ENCODE measurements at regions not wholly inside any gene's neighbourhood (a gene's known extent, or its start where the extent isn't known, plus 50 kb on each side); places are given as distances from the start of the nearest gene placed in this dataset.
"Not testable (repeated sequence)": the region's sequence is repeated elsewhere in the genome, so short reads cannot be mapped to it uniquely, and the experiment has no call there.

DNA sequence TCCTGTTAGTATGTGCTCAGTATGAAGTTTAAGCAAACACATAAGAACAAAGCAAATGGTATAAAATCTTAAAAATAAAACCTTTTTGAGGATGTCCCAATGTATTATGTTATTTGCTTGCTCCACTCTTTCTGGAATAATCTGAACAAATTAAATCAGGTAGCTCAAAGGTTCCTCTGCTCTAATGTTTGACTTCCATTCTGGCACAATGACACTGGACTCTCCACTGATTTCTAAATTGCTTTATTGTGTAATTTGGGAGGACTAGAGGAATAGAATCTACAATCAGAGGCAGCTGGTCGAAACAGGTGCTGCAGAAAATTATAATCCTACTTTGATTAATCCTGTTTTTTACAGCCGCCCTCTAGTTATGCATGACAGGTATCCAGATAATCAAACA lies 523.7 kb upstream of the FOXG1 start:
- FAIRE-seq: peak; percentile 78
- TF ChIP-seq, protein P1, sequence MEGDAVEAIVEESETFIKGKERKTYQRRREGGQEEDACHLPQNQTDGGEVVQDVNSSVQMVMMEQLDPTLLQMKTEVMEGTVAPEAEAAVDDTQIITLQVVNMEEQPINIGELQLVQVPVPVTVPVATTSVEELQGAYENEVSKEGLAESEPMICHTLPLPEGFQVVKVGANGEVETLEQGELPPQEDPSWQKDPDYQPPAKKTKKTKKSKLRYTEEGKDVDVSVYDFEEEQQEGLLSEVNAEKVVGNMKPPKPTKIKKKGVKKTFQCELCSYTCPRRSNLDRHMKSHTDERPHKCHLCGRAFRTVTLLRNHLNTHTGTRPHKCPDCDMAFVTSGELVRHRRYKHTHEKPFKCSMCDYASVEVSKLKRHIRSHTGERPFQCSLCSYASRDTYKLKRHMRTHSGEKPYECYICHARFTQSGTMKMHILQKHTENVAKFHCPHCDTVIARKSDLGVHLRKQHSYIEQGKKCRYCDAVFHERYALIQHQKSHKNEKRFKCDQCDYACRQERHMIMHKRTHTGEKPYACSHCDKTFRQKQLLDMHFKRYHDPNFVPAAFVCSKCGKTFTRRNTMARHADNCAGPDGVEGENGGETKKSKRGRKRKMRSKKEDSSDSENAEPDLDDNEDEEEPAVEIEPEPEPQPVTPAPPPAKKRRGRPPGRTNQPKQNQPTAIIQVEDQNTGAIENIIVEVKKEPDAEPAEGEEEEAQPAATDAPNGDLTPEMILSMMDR (IDR thresholded peaks at IDR 0.05; ENCODE audit: insufficient read depth, missing control alignments): no peak
- DNase-seq (ENCODE audit: insufficient read length, low spot score): no peak

DNA sequence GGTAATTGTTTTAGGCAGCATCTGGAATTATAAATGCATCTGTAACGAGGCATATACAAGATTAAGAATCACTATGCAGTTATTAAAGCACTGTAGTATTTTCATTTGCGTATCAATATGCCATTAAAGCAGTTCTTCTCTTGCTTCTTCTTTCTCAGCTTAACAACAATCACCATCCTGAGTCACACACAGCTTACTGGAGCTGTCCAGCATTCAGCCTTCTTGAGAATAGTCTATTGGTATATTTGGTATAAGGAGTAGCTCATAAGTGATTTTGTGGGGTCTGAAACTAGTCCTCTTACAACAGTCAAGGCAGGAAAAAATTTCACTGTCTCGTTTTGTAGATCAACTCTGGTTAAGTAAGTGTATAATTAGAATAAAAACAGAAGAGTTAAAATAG lies 523.0 kb upstream of the FOXG1 start:
- DNase-seq (ENCODE audit: insufficient read length, low spot score): no peak
- FAIRE-seq: peak; percentile 61
- TF ChIP-seq, protein P1 (IDR thresholded peaks at IDR 0.05; ENCODE audit: insufficient read depth, missing control alignments): no peak

DNA sequence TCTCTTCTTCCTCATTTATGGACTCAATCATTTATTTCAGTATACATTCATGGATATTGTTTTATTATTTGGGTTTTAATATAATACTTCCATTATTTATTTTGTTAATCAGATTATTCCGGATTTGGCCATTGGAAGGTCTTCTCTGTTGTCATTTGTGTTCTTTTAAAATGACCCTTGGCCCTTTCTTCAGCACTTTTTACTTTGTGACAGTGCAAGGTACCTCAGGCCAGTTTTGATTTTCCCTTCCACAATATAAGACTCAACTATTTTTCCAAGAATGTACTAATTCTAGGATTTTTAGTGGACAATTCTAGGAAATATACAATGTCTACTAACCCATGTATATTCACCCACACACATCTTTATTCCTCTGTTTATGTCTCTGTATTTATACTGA lies 521.4 kb upstream of the FOXG1 start:
- FAIRE-seq (no peak), DNase-seq (ENCODE audit: insufficient read length, low spot score) (no peak)
- TF ChIP-seq, protein P1 (IDR thresholded peaks at IDR 0.05; ENCODE audit: insufficient read depth, missing control alignments): no peak

DNA sequence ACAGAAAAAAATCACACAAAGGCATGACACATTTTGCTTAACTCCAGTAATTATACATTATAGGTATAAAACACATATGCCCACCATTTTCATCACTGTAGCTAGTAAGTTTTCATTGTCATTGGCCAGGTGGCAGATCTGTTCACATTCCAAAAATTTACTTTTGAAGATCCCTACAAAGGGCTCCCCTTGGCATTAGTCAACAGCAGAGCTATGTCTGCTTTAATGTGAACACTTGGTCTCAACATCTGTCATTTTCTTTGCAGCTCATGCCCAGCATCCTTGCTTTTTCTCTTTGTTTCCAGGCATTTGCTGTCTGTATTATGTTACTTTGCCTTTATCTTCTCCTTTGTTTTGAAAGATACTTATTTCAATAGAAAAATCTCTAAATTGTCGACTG lies 519.1 kb upstream of the FOXG1 start:
- FAIRE-seq (no peak), DNase-seq (ENCODE audit: insufficient read length, low spot score) (no peak)
- TF ChIP-seq, protein P1 (IDR thresholded peaks at IDR 0.05; ENCODE audit: insufficient read depth, missing control alignments): no peak

DNA sequence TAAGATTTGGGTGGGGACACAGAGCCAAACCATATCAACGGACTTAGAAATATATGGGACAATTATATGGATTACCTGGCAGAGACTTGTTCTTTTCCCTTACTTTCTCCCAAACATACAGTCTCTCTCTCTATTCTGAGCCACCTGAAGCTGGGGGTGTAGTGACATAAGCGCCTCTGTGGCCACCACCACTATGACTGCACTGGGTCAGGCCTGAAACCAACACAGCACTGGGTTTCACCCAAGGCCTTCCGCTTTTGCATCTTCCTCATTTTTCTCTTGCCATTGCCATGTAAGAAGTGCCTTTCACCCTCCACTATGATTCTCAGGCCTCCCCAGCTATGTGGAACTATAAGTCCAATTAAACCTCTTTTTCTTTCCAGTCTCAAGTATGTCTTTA lies 514.5 kb upstream of the FOXG1 start:
- DNase-seq (ENCODE audit: insufficient read length, low spot score); FAIRE-seq: not testable (repeated sequence)

DNA sequence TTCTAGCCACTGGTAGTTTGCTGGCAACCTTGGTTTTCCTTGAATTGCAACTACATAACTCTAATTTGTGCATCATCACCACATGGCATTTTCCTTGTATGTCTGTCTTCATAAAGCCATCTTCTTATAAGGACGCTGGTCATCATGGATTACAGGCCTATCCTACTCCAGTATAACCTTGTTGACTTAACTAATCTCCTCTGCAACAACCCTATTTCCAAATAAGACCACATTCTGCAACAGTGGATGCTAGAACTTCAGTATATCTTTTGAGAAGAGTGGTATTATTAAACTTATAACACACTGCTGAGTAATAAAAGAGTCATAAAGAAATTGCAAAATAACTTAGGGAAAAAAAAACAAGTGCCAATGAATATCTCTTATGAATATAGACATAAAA lies 511.8 kb upstream of the FOXG1 start:
- TF ChIP-seq, protein P1 (IDR thresholded peaks at IDR 0.05; ENCODE audit: insufficient read depth, missing control alignments): no peak
- FAIRE-seq: peak; percentile 66
- DNase-seq (ENCODE audit: insufficient read length, low spot score): no peak

DNA sequence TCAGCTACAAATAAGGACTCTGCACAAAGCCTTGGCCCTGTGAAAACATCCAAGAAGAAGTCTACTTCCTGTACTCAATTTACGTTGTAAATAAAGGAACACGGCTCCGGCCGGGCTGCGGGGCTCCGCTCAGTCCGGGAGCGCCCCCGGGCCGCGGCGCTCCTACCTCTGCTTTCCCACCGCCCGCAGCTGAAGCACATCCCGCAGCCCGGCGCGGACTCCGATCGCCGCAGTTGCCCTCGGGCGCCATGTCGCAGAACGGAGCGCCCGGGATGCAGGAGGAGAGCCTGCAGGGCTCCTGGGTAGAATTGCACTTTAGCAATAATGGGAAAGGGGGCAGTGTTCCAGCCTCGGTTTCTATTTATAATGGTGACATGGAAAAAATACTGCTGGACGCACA lies 502.3 kb upstream of the FOXG1 start:
- no peak for FAIRE-seq
- TF ChIP-seq, protein P1 (IDR thresholded peaks at IDR 0.05; ENCODE audit: insufficient read depth, missing control alignments): no peak

DNA sequence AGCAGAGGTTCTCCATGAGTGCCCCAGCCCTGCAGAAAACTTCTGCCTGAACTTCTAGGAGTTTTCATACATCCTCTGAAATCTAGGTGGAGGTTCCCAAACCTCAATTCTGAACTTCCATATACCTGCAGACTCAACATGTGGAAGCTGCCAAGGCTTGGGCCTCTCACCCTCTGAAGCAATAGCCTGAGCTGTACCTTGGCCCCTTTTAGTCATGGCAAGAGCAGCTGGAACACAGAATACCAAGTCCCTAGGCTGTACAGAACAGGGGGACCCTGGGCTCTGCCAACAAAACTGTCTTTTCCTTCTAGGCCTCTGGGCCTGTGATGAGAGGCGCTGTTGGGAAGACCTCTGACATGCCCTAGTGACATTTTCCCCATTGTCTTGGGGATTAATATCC lies 494.3 kb upstream of the FOXG1 start:
- TF ChIP-seq, protein P1 (IDR thresholded peaks at IDR 0.05; ENCODE audit: insufficient read depth, missing control alignments): no peak
- DNase-seq (ENCODE audit: insufficient read length, low spot score) (no peak), FAIRE-seq (no peak)

More for the DNA sequence above, 502.3 kb upstream of the FOXG1 start:
- no peak for DNase-seq (ENCODE audit: insufficient read length, low spot score)
